ENCODE measurements at regions not wholly inside any gene's neighbourhood (a gene's known extent, or its start where the extent isn't known, plus 50 kb on each side); places are given as distances from the start of the nearest gene placed in this dataset.
A peak's percentile ranks its signal among the peaks of the same experiment; 100 is the strongest.

DNA sequence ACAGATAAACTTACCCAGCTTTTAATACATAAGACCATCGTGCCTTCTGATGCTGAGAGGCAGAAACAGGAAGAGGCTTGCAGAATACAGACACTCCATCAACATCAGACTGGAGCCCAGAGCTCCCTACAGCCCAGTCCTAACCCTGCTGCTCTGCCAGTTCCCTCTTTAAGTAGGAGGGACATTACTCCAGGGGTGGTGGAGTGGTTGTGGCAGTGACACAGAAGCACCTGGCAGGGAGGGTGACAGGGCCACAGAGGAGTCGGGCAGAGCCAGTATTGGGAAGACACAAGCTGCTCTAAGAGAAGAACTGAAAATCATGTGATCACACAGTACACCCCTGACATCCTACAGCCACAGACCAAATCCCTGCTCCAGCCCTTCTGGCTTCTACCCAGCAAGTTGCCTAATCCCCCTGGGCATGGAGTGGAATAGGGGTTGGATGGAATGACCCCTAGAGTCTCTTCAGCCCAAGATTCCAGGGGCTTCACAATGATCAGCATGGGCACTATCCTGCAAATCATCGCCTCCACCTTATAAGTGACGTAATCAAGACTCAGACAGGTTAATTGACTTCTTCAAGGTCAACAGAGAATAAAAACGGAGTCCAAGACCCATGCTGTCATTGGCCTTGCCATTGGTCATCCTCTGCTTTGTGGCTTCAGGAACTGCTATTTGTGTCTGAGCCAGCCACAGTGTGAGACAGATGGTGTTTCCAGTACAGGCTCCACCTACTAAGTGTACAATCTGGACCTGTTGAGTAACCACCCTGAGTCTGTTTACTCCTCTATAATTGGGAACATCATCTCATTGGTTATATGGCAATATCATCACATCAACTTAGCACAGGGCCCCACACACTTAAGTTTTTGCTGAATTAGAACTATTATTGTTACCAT, 61.1 kb upstream of the ZMIZ1 start:
- peak; percentile 4 for DNase-seq

DNA sequence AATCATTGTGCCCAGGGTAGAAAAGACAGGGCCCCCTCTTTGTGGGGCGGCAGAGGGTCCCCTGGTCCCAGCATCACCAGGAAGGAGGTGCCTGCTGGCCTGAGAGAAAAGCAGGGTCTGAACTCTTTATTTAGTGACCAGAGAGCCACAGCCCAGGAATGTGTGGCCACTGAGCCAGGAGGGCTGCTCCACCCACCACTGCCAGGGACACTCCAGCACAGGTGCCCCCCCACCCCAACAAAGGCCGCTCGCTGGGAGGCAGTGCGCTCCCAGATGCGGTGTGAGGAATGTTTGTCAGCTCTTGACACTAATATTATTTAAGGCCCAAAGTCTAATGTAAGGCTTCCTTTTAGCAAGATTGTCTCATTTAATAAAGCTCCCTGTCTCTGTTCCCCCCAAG, 59.6 kb upstream of the ZMIZ1 start:
- DNase-seq = no peak

DNA sequence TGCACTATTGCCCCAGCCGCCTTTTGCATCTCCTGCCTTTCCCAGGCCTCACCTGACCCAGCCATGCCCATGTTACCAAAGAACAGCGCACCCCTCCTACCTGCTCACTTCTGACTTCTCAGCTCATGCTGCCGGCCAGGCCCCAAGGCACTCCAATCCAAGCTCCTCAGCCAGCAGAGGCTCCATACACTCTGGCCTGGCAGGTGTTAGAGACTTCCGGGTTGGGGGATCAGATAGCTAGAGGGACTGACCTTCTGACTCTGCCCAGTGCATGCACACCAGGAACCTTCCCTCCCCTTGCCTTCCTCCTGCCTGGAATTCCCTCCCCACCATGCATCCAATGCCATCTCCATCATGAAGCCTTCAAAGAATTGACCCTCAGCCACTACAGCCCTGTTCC, 56.2 kb upstream of the ZMIZ1 start:
- DNase-seq = no peak

DNA sequence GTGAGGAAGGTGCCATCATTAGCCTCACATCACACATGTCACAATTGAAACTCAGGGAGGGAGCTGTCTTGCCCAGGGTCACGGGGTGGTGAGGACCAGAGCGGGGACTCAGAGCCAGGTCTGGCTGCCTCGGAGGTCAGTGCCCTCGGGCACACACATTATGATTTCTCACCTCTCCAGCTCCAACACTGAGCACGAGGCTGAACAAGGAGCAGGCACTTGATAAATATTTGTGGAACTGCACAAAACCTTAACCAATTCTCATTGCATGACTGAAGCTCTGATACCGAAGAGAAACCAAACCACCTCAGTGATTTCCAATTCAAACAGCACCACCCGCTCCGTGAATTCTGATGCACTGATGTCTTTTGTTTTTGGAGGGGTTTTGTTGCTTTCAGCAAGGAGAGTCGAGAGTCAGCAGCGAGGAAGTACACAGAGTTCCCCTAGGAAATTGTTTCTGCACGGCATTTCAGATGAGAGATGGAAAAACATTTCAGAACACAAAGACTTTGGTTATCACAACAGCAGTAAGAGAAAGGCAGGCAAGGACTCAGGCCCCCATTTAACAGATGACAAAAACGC, 55.3 kb upstream of the ZMIZ1 start:
- DNase-seq = no peak

DNA sequence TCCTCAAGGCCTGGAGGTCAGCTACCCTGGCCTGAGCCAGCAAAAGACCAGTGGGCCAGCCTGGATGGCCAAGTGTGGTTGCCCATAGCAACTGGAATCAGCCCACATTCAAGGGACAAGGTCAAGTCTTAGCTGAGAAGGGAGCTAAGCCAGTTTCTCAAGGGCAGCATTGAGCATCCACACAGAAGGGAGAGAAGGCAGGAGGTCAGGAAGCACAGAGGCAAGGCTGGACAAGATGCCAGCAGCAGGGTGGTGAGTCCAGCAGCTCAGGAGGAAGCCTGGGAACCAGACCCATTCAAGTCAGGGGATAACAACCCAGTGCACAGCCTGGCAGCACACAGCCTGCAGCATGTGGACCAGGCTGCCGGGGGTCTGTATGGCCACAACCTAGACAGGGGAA, 54.0 kb upstream of the ZMIZ1 start:
- DNase-seq = no peak

DNA sequence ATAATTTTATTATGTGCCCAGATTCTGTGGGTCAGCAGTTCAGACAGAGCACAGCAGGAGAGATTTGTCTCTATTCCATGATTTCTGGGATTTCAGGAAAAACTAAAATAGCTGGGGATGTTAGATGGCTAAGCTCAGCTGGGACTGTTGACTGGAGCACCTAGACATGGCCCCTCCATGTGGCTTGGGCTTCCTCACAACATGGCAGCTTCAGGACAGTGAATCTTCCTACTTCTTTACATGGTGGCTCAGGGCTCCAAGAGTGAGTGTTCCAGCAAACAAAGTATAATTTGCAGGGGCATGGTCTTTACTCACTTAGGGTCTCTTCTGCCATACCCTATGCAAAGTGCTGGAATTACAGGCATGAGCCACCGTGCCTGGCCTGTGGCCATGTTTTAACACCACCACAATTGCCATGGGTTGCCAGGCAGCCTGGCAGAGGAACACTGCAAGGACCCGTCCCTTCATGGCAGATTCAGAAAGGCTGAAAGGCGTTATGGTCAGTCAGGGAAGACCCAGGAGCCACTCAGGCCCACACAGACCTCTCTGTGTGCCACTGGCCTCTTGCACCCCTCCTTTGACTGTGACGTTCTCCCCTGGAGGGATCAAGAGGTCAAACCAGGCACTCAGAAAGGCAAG, 50.8 kb upstream of the ZMIZ1 start:
- no peak for DNase-seq

DNA sequence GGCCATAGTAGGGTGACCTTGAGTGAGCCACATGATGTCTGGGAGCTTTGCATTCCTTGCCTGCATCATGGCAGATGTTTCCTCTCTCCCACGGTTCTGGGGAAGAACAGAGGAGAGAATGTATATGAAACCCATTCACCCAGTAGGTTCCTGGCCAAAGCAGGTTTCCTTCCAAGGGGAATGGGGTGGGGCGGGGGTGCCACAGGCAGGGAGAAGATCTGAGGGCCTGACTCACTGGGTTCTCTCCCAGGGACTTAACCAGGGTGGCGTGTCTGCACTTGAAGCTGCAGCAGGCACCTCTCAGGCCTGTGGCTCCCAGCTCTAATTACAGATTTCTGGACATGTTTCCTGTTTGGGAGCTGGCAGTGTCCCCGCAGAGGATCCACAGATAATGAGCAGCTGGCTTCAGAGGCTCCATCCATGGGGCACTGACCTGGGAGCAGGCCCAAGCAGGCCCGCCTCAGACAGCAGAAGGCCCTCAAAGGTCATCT, 50.2 kb upstream of the ZMIZ1 start:
- no peak for DNase-seq

Measured in NCI-H774 (cell line).